Keratinocyte (primary cell): ENCODE measurements at regions not wholly inside any gene's neighbourhood (a gene's known extent, or its start where the extent isn't known, plus 50 kb on each side); places are given as distances from the start of the nearest gene placed in this dataset.

Experiments
- DNase-seq: peaks from one replicate; pipeline ENCODE4 v3.0.0-alpha.2; 2011; ENCODE audit warnings: low read depth, missing footprints, low spot score
- FAIRE-seq: peaks from 2 replicates; lab custom pipeline; 2011; peaks lifted over from hg19 to GRCh38; lab: Jason Lieb, UNC
- H2AFZ ChIP-seq: 2 replicates; pipeline ENCODE4 v1.6.0; 2012; ENCODE audit warnings: low read length, control low read depth, inconsistent platforms; ENCODE audit not compliant: control insufficient read depth
- H3K27ac ChIP-seq: 2 replicates; pipeline ENCODE4 v1.5.1; 2011; ENCODE audit warnings: low read length; ENCODE audit not compliant: control insufficient read depth, insufficient read depth
- H3K27me3 ChIP-seq: 3 replicates; pipeline ENCODE4 v1.6.0; 2011; ENCODE audit warnings: low read length; ENCODE audit not compliant: control insufficient read depth, insufficient read depth; ENCODE audit errors: extremely low read depth
- H3K36me3 ChIP-seq, 2 experiments: 2 replicates in 1 of 2; 3 replicates in 1 of 2; pipeline ENCODE4 v1.5.1; 2011; ENCODE audit warnings: low read length in 2 of 2, mild to moderate bottlenecking in 1 of 2; ENCODE audit not compliant: control insufficient read depth in 2 of 2, insufficient read depth in 2 of 2; ENCODE audit errors: extremely low read depth in 1 of 2
- H3K4me1 ChIP-seq: 3 replicates; pipeline ENCODE4 v1.5.1; 2011; ENCODE audit warnings: low read length; ENCODE audit not compliant: control insufficient read depth, insufficient read depth; ENCODE audit errors: extremely low read depth
- H3K4me2 ChIP-seq: 3 replicates; pipeline ENCODE4 v1.6.0; 2011; ENCODE audit warnings: low read depth, low read length; ENCODE audit not compliant: control insufficient read depth, insufficient read depth; ENCODE audit errors: extremely low read depth
- H3K4me3 ChIP-seq, 3 experiments: fragments of 200-600 bp in 1 of 3; sonication (generic) in 1 of 3; 2 replicates in 2 of 3; 3 replicates in 1 of 3; pipeline ENCODE4 v1.5.1; 2011 to 2016; ENCODE audit warnings: low read length in 3 of 3, mild to moderate bottlenecking in 3 of 3, control low read depth in 2 of 3, inconsistent platforms in 1 of 3, low read depth in 1 of 3, mixed read lengths in 1 of 3, mixed run types in 1 of 3, moderate library complexity in 1 of 3; ENCODE audit not compliant: control insufficient read depth in 2 of 3, insufficient read depth in 2 of 3; ENCODE audit errors: extremely low read depth in 1 of 3
- H3K79me2 ChIP-seq: 2 replicates; pipeline ENCODE4 v1.6.0; 2012; ENCODE audit warnings: low read length; ENCODE audit not compliant: control insufficient read depth, insufficient read depth
- H3K9ac ChIP-seq: 3 replicates; pipeline ENCODE4 v1.6.0; 2011; ENCODE audit warnings: low read length; ENCODE audit not compliant: control insufficient read depth, insufficient read depth; ENCODE audit errors: extremely low read depth
- H3K9me1 ChIP-seq: 3 replicates; pipeline ENCODE4 v1.6.0; 2011; ENCODE audit warnings: low read length; ENCODE audit not compliant: control insufficient read depth, insufficient read depth; ENCODE audit errors: extremely low read depth
- H3K9me3 ChIP-seq: 2 replicates; pipeline ENCODE4 v1.5.1; 2012; ENCODE audit warnings: low read depth, low read length; ENCODE audit not compliant: control insufficient read depth
- H4K20me1 ChIP-seq: 3 replicates; pipeline ENCODE4 v1.6.0; 2011; ENCODE audit warnings: low read length; ENCODE audit not compliant: control insufficient read depth, insufficient read depth; ENCODE audit errors: extremely low read depth
- EZH2 ChIP-seq: IDR thresholded peaks from one replicate; pipeline ENCODE4 v1.6.1; 2012; ENCODE audit warnings: inconsistent platforms, mild to moderate bottlenecking, low read length, moderate library complexity
- dilution Hi-C: fragments of 300-500 bp; cut with MboI; formaldehyde crosslinking; loops from one replicate; pipeline ENCODE4 v1.7.0; 2020; ENCODE audit warnings: low sequenced_read_pairs; ENCODE audit not compliant: extremely low pct_ligation_motif_present
- TF ChIP-seq, protein P1 (sequence below), 3 experiments: IDR thresholded peaks in 1 of 3; conservative IDR thresholded peaks in 1 of 3; optimal IDR thresholded peaks in 1 of 3; 2 replicates in 2 of 3; 3 replicates in 1 of 3; pipeline versions ENCODE3 to v1.5.1; 2011; ENCODE audit warnings: low read length in 3 of 3, mild to moderate bottlenecking in 3 of 3, moderate library complexity in 2 of 3, control low read depth in 1 of 3, inconsistent platforms in 1 of 3; ENCODE audit not compliant: insufficient read depth in 2 of 3; ENCODE audit errors: extremely low read depth in 1 of 3

DNA sequence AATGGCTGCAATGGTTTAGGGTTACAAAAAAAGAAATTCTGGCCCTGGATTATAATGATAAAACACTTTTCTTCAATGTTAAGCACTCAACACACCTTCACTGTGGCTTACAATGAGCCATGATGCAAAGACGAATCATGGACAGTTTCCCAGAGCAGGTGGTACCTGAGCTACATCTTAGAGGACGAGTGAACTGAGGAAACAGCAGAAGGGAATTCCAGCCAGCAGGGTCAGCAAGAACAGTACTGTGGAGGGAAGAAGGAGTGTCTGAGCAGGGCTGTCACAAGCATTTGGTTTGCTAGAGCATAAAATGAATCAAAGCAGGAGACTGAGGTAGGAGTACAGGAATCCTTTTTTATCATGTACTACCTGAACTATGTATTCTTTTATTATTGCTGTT lies 332.8 kb upstream of the C11orf87 start:
- Histone ChIP-seq H3K9me3 (no peaks in the 10 kb centered on the region), H3K79me2 (no peaks in the 10 kb centered on the region), H3K4me2 (no peak overlapping the region), H3K27me3 (no peaks in the 10 kb centered on the region), H2AFZ (no peak overlapping the region), H3K4me1 (no peaks in the 10 kb centered on the region), H4K20me1 (no peaks in the 10 kb centered on the region), H3K9me1 (no peaks in the 10 kb centered on the region), H3K36me3 (no peaks in the 10 kb centered on the region), H3K4me3 (no peak overlapping the region), H3K27ac (no peak overlapping the region), H3K9ac (no peak overlapping the region)
- FAIRE-seq (peak; percentile 73), DNase-seq (no peak)
- dilution Hi-C loops, result no loop called here
- TF ChIP-seq EZH2, result no peak
- TF ChIP-seq, protein P1, sequence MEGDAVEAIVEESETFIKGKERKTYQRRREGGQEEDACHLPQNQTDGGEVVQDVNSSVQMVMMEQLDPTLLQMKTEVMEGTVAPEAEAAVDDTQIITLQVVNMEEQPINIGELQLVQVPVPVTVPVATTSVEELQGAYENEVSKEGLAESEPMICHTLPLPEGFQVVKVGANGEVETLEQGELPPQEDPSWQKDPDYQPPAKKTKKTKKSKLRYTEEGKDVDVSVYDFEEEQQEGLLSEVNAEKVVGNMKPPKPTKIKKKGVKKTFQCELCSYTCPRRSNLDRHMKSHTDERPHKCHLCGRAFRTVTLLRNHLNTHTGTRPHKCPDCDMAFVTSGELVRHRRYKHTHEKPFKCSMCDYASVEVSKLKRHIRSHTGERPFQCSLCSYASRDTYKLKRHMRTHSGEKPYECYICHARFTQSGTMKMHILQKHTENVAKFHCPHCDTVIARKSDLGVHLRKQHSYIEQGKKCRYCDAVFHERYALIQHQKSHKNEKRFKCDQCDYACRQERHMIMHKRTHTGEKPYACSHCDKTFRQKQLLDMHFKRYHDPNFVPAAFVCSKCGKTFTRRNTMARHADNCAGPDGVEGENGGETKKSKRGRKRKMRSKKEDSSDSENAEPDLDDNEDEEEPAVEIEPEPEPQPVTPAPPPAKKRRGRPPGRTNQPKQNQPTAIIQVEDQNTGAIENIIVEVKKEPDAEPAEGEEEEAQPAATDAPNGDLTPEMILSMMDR (optimal IDR thresholded peaks at IDR 0.05 in 1 of 3, IDR thresholded peaks at IDR 0.05 in 1 of 3, conservative IDR thresholded peaks at IDR 0.05 in 1 of 3; ENCODE audit: extremely low read depth in 1 of 3, insufficient read depth in 2 of 3, low read length in 3 of 3), result peak in 1 of 3 experiments; percentile 8

DNA sequence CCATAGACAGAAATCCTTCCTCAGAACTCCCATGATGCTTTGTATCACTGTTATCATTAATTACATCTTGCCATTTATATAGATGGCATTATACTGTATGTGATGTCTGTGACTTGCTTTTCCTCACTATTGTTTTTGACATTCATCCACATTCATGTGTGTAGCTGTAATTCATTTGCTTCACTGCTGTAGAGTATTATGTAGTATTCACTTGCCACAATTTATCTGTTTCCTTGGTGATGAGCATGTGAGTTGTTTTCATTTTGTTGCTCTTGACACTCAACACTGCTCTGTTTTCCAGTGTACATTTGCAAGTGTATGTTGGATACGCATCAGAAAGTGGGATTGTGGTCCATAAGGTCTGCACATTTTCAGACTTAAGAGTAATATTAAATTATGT lies 328.6 kb upstream of the C11orf87 start:
- Histone ChIP-seq H3K79me2 (no peaks in the 10 kb centered on the region), H3K27ac (no peak overlapping the region), H3K4me1 (no peaks in the 10 kb centered on the region), H3K9me1 (no peaks in the 10 kb centered on the region), H2AFZ (no peak overlapping the region), H3K36me3 (no peaks in the 10 kb centered on the region), H4K20me1 (no peaks in the 10 kb centered on the region), H3K4me2 (no peak overlapping the region), H3K9me3 (no peaks in the 10 kb centered on the region), H3K9ac (no peak overlapping the region), H3K27me3 (no peaks in the 10 kb centered on the region), H3K4me3 (no peak overlapping the region)
- FAIRE-seq (no peak), DNase-seq (no peak)
- TF ChIP-seq, protein P1 (optimal IDR thresholded peaks at IDR 0.05 in 1 of 3, IDR thresholded peaks at IDR 0.05 in 1 of 3, conservative IDR thresholded peaks at IDR 0.05 in 1 of 3; ENCODE audit: extremely low read depth in 1 of 3, insufficient read depth in 2 of 3, low read length in 3 of 3), result no peak
- no peak for TF ChIP-seq EZH2
- dilution Hi-C loops, result no loop called here
